ENCODE measurements at regions not wholly inside any gene's neighbourhood (a gene's known extent, or its start where the extent isn't known, plus 50 kb on each side); places are given as distances from the start of the nearest gene placed in this dataset.

DNA sequence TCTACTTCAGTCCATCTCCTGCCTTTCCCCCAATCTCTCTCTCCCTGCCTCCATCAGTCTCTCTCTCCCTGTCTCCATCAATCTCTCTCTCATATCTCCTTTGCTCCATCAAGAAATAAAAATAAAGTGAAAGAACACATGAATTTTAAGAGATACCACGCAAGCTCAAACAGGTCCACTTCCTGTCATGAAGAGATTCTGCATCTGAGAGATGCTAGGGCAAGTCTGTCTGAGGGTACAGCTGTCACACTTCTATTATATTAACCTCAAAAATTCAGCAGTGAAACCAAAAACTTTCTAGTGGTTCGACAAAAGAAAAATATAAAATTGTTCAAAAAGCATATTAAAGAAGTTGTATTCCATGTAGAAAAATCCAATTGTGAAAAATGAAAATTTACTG lies 296.8 kb upstream of the RSPO3 start:
- TF ChIP-seq JUN (CRISPR knock-in tag; IDR thresholded peaks at IDR 0.05): no peak
- TF ChIP-seq CTCF (IDR thresholded peaks at IDR 0.05): no peak
- TF ChIP-seq ZNF416 (CRISPR knock-in tag; IDR thresholded peaks at IDR 0.05): no peak
- no peak for TF ChIP-seq FOXP1 (CRISPR knock-in tag; IDR thresholded peaks at IDR 0.05; ENCODE audit: borderline replicate concordance)
- no peak for TF ChIP-seq NFATC4 (CRISPR knock-in tag; IDR thresholded peaks at IDR 0.05)
- TF ChIP-seq ZNF121 (CRISPR knock-in tag; IDR thresholded peaks at IDR 0.05): no peak
- TF ChIP-seq, protein P1, sequence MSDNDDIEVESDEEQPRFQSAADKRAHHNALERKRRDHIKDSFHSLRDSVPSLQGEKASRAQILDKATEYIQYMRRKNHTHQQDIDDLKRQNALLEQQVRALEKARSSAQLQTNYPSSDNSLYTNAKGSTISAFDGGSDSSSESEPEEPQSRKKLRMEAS (CRISPR knock-in tag; IDR thresholded peaks at IDR 0.05): no peak
- TF ChIP-seq HMGXB4 (CRISPR knock-in tag; IDR thresholded peaks at IDR 0.05): no peak
- TF ChIP-seq FOXP4 (CRISPR knock-in tag; IDR thresholded peaks at IDR 0.05): no peak
- no peak for TF ChIP-seq TEAD4 (CRISPR knock-in tag; IDR thresholded peaks at IDR 0.05)
- TF ChIP-seq USF1 (CRISPR knock-in tag; IDR thresholded peaks at IDR 0.05): no peak

All from WTC11 (cell line).